ENCODE measurements at regions not wholly inside any gene's neighbourhood (a gene's known extent, or its start where the extent isn't known, plus 50 kb on each side); places are given as distances from the start of the nearest gene placed in this dataset.
"Not testable (repeated sequence)": the region's sequence is repeated elsewhere in the genome, so short reads cannot be mapped to it uniquely, and the experiment has no call there.

GRCh38 chr7:155935005-155935557, 122.8 kb upstream of the SHH start:
- DNase-seq = no peak

- DNase-seq = not testable (repeated sequence)
These were observed 120.1 kb upstream of the SHH start for GRCh38 chr7:155932324-155932723.

- no peak for DNase-seq
These were observed 119.3 kb upstream of the SHH start for GRCh38 chr7:155931396-155932085.

- no peak for DNase-seq
These were observed 118.3 kb upstream of the SHH start for GRCh38 chr7:155930527-155930926.

- DNase-seq = no peak
These were observed 117.8 kb upstream of the SHH start for GRCh38 chr7:155930061-155930460.

- DNase-seq = no peak
These were observed 116.3 kb upstream of the SHH start for GRCh38 chr7:155928583-155928982.

- no peak for DNase-seq
These were observed 115.6 kb upstream of the SHH start for GRCh38 chr7:155927905-155928304.

- DNase-seq = no peak
These were observed 113.4 kb upstream of the SHH start for GRCh38 chr7:155925682-155926081.

GRCh38 chr7:155922067-155922816, 110.0 kb upstream of the SHH start:
- peak; percentile 67 to 90 for DNase-seq

- DNase-seq = no peak
These were observed 109.5 kb upstream of the SHH start for GRCh38 chr7:155921804-155922066.

- DNase-seq = no peak
These were observed 109.0 kb upstream of the SHH start for GRCh38 chr7:155921086-155921803.

- no peak for DNase-seq
These were observed 107.8 kb upstream of the SHH start for GRCh38 chr7:155920068-155920461.

GRCh38 chr7:155919391-155920067, 107.3 kb upstream of the SHH start:
- no peak for DNase-seq

GRCh38 chr7:155918720-155919390, 106.6 kb upstream of the SHH start:
- DNase-seq = no peak

GRCh38 chr7:155917836-155918430, 105.7 kb upstream of the SHH start:
- DNase-seq = no peak

GRCh38 chr7:155916926-155917655, 104.8 kb upstream of the SHH start:
- DNase-seq = no peak

GRCh38 chr7:155914341-155914740, 102.1 kb upstream of the SHH start:
- no peak for DNase-seq

- DNase-seq = no peak
These were observed 101.5 kb upstream of the SHH start for GRCh38 chr7:155913719-155914118.

- DNase-seq = no peak
These were observed 101.0 kb upstream of the SHH start for GRCh38 chr7:155913291-155913690.

- no peak for DNase-seq
These were observed 99.3 kb upstream of the SHH start for GRCh38 chr7:155911471-155912105.

GRCh38 chr7:155908385-155908784, 96.1 kb upstream of the SHH start:
- no peak for DNase-seq
